ENCODE measurements at regions not wholly inside any gene's neighbourhood (a gene's known extent, or its start where the extent isn't known, plus 50 kb on each side); places are given as distances from the start of the nearest gene placed in this dataset.
"Not testable (repeated sequence)": the region's sequence is repeated elsewhere in the genome, so short reads cannot be mapped to it uniquely, and the experiment has no call there.

DNA sequence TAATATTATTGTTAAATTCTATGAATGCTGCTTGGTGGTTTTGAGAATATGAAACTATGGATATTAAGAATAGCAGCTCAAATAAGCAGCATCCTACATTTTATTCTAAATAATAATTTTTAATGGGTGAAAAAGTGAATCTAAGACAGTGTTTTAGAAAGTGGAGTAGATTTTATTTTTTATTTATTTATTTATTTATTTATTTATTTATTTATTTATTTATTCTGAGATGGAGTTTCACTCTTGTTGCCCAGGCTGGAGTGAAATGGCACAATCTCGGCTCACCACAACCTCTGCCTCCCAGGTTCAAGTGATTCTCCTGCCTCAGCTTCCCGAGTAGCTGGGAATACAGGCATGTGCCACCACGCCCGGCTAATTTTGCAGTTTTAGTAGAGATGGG, 1199.4 kb downstream of the EPHA7 start:
- not testable (repeated sequence) for DNase-seq

DNA sequence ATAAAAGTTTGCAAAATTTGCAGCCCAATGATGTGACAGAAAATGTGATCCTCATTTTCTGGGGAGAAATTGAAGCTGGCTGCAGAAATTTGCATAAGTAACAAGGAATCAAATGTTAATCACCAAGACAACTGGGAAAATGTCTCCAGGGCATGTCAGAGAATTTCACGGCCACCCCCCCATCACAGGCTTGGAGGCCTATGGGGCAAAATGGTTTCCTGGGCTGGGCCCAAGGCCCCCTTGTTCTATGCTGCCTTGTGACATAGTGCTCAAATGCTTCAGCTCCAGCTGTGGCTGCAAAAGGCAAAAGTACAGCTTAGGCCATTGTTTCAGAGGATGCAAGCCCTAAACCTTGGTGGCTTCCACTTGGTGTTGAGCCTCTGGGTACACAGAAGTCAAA, 1202.6 kb downstream of the EPHA7 start:
- no peak for DNase-seq

DNA sequence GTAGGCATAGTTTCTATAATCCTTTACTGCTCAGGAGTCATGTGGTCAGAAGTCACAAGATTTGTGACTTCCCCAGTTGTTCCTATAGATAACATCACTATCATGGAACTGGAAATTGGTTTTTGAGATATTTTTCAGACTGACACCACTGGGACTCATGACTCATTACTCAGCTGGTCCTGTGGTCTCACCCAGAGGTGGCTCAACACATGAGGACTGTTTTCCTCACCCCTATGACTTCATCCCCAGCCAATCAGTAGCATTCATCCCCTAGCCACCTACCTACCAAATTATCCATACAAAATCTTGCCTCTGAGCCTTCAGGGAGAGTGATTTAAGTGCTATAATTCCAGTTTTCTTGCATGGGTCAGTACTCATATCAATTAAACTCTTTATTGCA, 1217.7 kb downstream of the EPHA7 start:
- DNase-seq = no peak

DNA sequence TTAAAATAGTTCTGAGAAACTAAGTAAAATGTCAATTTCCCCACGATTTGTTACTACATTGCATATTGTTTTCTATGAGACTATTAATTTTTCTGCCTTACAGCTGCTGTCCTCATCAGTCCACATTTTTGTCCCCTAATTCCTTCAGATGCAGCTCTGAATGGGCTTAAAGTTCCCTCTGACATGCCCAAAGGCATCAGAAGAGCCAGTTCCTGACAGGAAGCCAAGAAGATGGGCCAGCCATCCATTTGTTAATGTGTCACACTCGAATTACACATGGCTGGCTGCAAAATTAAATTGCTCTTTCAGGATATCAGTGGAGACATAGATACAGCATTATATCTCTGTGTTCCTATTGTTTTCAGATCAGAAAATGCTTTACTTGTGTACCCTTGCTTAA, 1223.0 kb downstream of the EPHA7 start:
- no peak for DNase-seq

DNA sequence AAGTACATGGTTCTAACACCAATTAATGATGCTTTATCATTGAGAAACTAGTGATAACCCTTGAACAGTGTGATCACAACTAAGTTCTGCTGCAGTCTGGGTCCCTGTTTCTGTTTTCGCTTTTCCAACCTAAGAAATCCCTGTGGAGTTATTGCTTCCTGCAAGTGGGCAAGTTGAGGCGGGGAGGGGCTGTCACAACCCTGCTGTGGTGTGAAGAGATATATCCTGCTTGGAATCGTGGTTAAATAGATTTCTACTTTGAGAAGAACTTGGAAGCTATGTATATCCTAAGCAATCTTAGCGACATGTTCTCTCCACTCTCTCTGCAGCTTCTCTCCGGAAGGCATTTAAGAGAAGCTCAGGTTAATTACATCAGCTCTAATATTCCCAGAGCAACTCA, 1223.6 kb downstream of the EPHA7 start:
- DNase-seq = no peak

DNA sequence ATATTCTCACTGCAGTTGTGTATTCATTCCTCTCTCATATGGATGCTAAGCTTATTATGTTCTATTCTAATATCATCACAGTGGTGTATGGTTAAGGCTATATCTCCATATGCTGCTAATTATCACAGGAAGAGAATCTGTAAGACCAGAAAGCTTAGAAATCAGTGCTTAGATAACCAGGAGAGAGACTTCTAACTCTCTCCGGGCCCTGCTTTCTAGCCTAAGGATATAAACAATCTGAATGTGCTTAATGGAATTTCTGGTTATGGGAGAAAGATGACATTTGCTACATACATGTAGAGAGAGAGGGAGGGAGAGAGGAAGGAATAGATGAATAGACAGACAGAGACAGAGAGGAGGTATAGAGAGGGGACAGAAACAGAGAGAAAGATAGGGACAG, 1231.3 kb downstream of the EPHA7 start:
- DNase-seq = no peak

DNA sequence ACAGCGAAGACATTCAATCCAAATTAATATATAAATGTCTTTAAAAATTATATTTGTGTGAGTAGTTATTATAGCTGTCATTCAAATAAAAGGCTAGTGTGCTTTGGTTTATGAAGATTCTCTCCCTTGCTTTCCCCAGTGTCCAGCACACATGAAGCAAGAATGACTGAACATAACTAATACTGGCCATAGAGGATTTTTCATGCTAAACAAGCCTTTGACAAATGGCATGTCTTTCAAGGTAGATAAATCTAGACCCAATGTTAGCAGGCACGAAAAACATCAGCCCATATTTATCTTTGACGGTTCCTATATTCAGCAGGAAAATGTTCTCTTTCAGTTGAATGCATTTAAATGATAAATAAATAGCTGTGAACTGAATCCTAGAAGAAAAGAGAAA, 1234.4 kb downstream of the EPHA7 start:
- no peak for DNase-seq

DNA sequence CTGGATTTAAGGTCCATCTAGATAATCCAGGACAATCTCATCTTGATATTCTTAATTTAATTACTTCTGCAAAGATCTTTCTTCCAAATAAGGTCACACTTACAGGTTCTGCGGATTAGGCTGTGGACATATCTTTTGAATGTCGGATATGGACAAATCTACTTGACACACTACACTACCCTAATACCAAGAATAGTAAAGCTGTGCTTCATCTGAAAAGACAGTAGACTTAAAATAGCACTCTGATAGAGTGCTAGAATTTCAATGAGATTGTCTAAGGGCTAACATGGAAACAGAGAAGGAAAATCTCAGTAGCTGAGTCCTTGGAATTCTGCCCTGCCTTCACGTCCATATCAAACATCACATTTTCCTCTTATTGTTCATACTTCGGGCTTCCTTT, 1238.0 kb downstream of the EPHA7 start:
- no peak for DNase-seq

DNA sequence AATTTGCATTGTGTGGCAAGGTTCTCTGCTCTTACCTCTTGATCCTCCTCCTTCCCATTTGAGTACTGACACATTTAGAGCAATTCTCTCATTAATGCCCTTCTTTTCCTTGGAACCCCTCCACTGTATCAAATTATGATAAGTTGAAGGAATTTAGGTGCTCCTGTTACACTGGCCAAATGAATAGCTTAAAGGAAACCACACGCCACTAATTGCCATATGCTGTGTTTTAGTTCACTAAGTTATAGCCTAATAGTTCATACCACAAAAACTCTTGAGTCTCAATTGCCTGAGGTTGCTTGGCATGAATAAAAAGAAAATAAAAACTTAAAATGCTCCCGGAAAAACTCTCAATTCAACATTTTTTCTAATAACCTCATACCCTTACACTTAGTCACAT, 1239.3 kb downstream of the EPHA7 start:
- DNase-seq = no peak

DNA sequence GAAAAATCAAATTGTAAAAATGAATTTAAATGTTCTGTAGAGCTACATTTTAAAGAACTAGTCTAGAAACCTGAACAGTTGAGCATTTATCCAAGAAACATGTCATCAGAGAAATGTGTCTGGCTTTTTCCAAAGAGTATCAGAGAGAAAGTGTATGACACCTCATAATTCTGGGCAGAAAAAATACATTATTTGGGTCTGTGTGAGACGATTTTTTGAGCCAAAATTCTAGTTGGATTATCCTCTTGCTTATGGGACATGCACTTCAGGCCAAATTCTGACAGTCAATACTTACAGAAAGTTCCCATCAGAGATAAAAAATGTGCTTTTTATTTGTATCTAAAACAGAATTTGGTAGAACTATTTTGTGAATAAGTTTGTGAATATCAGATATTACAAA, 1242.7 kb downstream of the EPHA7 start:
- DNase-seq = no peak

DNA sequence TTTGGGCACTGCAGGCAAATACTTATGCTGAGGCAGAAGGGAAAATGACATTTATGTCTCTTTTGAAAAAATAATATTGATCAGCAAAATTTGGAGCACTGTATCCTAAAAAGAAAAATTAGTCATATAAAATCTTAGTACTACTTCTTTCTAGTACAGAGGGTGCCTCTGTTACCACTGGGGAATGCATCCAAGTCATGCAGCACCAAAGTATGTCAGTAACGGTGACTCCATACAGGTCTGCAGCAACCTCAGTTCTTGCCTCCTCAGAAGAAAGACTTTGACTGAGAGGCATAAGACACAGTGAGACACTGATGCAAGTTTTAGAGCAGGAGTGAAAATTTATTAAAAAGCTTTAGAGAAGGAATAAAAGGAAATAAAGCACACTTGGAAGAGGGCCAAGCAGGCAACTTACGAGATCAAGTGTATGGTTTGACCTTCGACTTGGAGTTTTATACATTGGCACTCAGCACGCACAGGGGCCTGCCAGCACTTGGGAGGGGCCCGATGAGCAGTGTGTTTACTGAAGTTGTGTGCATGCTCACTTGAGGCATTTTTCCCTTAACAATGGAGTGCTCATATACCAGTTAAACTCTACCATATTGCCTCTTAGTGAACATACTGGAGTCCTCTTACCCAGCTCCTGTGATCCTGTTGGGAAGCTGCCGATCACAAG, 1244.8 kb downstream of the EPHA7 start:
- DNase-seq = no peak

DNA sequence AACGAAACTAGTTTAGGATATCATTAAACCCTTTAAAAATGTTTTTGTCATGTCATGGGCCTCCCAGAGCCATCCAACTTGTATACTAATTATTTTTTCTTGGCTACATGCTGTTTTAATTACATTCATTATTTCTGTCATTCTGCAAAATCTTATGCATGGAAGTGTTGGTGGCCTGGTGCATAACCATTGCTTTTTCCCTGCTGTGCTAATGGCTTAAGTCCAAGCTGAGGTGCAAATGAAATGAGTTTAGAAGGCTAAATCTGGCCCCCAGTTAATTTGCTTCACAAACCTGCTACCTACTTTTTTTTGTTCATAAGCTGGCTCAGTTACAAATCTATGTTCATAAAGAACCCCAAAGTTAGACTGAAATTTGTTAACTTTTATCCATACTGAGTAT, 1249.9 kb downstream of the EPHA7 start:
- no peak for DNase-seq

DNA sequence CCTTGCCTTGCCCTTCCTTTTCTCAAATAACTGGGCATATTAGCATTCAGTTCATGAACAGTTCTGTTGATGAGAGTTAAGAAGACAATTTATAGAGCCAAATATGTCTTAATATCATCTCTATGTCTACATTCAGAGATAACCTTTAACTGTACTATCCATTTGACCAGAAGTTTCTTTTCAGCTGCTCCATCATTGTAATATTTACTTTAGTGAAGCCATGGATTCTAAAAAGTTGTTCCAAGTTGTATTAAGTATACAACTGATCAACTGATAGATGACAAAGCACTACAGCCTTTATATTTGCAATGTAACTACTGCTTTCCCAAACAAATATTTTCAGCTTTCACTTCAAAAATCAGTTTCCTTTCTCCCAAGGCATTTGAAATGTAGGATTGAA, 1252.7 kb downstream of the EPHA7 start:
- no peak for DNase-seq

DNA sequence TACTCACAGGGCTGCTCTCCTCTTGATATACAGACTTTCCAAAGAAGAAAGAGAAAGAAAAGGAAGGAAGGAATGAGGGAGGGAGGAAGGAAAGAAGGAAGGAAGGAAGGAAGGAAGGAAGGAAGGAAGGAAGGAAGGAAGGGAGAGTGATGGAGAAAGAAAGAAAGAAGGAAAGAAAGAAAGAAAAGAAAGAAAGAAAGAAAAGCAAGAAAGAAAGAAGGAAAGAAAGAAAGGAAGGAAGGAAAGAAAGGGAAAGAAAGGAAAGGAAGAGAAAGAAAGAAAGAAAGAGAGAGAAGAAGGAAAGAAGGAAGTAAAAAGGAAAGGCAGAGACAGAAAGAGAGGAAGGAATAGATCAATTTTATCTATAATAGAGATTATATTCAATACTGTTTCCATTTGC, 1257.4 kb downstream of the EPHA7 start:
- DNase-seq = no peak

DNA sequence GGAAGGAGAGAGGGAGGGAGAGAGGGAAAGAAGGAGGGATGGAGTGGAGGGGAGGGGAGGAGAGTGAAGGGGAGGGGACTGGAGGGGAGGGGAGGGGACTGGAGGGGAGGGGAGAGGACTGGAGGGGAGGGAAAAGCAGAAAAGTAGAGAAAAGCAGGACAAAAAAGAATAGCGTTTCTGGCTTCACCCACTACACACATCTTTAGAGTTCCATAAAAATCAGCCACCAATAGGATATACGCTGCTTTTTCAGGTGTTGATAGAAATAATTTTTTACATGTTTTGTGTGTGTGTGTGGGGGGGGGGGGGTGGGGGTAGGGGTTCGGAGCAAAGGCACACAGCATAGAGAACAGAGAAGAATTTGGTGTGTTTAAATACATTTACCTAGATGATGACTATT, 1259.1 kb downstream of the EPHA7 start:
- DNase-seq = no peak

DNA sequence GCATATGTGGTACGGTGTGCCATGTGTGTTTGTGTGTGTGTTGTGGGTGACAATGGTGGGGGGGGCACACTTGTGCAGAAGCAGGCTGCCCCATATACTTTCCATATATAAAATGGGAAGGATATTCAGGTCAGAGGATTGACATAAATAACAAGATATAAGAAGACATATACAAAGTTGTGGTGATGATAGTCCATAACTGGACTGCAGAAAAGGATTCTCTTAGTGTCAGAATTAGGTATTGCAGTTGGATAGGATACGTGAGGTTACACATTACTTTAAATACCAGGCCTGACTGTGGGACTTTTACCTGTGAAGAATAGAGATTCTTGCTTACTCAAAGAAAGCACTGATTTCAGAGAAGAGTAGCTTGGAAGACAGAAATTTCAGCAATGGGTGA, 1260.3 kb downstream of the EPHA7 start:
- no peak for DNase-seq

DNA sequence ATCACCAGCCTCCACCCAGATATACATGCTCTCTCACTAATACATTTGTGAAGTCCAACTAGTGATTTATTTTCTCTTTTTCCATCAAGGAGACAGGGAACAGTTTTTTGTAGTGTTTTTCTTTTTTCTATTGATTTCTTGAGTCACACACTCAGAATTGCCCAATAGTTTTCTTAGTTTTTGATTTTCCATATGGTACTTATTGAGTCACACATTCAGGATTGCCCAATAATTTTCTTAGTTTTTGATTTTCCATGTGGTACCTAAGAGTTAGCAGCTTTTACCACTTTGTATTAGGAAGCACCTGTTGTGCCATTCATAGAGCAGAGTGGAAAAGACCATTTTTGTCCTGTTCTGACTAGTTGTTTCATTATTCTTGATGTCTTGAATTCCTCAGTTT, 1268.8 kb downstream of the EPHA7 start:
- DNase-seq = no peak

DNA sequence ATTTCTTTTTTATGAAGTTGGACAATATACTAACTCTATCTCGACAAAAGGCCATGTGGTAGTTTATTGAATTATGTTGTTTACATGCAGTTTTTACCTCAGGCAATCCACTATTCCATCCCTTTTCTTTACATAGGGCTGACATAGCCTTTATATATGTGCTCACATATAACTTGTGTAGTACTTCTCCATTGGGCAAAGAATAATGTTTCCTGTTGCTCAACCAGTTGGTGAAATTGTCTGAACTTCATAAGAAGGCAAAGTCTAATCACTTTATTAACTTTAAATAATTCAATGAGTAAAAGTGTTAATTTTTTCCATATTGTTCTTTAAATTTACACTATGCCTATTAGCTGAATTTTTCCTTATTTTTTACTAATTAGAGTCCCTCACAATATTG, 1272.1 kb downstream of the EPHA7 start:
- no peak for DNase-seq

DNA sequence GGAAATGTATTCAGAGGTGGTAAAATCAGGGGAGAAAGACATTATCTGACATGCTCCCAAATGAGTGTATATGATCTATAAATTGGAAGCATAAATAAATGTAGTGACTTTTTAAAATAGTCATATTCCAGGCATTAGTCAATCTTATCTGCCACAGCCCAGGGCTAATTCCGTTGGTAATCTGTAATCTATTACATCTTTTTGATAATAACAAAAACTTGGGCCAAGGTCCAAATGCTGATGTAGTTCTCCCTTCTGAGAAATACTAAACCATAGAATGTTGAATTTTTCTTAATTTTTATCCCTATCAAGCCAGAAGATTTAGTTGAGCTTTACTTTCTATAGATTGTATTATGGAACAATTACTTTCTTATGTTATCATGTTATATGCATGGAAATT, 1279.8 kb downstream of the EPHA7 start:
- no peak for DNase-seq

DNA sequence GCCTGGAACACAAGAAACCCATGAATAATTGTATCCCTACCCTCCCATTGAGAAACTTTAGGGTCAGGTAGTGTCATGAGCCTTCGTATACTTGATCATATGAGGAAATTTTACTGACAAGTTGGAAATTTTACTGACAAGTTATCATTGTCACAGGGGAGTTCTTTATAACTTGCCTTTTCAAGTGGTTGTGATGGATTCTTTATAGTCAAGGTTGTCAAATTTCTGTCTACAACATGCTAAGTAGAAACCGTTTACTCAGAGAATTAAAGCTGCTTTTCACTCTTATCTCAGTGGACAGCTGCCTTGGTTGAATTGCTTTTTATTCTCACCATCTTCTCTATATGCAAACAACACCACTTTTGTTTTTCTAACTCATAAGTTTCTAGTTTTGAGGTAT, 1286.4 kb downstream of the EPHA7 start:
- DNase-seq = no peak

DNA sequence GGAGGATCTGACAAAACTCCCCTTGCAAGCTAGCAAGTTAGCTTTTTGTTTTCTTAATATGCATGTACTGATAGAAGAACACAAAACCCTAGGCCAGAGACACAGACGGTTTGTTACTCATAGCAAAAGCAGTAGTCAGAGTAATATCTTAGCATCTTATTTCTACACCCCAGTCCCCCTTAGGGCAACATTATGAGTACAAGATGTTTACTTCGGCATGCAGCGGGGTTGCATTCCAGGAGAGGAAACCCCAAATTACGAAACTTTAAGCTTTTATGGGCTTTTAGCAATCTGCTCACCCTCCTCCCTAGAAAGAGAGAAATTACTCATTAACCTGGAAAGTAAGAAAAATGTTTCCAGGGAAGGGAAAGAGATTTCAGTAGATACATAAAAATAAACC, 1286.9 kb downstream of the EPHA7 start:
- DNase-seq = no peak

DNA sequence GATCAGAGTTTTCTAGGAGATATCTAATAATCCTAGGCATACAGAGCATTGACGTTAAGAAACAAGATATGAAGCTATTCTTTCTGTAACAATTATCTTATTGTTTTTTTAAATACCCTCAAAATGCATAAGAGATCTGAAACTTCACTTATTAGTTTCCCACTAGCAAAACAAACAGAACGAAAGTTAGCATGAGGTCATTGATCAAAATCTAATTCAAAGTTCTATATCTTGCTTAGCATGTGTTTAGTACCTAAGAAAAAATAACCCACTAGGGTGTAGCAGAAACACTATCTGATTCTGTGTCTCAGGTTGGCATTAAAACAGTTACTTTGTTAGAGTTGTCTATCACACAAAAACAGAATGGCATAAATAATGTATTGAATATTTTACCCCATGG, 1288.4 kb downstream of the EPHA7 start:
- no peak for DNase-seq

DNA sequence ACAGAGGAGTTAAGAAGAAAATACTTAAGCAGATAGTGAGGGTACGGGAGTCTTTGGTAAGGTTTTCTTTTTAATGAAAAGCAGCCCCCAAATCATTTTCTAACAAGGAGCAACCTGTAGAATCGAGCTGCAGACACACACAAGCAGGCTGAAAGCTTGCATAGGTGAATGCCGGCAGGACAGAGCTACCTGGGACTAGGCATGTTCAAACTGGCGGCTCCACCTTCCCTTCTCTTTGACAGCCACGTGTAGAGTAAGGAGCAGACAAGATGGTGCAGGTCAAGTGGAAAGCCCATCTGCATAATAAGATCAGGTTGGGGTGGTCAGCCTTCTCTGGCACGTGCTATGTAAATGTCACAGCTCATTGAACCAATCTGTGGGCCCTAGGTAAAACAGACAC, 1292.4 kb downstream of the EPHA7 start:
- DNase-seq = no peak

DNA sequence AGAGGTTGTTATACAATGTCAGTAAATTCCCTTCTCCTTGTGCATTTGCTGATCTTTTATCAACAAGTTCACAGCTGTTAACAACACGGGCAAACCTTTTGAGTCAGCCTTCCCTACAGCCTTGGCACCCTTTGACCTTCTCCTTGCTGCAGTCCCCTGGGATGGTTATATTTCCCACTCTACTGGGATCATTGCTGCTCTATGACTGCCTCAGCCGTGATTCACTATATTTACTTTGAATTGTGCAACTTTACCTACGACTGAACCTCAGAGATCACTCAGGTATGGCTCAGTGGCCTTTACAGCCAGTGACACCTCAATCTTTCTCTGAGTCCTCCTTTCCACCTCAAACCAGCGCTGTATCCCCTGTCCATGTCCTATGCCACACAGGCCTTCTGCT, 1293.3 kb downstream of the EPHA7 start:
- DNase-seq = no peak

DNA sequence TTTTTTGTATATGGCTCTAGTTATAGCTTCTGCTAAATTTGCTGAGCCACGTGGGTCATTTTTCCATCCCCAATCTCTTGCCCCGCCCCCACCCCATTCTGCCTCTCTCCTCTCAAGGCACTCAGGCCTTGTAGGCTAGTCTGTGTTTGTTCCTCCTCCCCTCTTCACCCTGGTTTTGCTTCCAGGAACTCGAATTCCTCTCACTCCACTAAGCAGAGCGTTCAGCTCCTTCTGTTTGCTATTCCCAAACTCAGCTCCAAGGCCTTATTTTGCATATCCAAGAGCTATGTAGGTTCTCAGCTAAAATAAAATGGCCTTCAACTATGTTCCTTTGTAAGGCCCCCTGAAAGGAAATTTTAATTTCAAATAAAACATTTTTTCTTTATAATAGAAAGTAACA, 1293.7 kb downstream of the EPHA7 start:
- DNase-seq = no peak

DNA sequence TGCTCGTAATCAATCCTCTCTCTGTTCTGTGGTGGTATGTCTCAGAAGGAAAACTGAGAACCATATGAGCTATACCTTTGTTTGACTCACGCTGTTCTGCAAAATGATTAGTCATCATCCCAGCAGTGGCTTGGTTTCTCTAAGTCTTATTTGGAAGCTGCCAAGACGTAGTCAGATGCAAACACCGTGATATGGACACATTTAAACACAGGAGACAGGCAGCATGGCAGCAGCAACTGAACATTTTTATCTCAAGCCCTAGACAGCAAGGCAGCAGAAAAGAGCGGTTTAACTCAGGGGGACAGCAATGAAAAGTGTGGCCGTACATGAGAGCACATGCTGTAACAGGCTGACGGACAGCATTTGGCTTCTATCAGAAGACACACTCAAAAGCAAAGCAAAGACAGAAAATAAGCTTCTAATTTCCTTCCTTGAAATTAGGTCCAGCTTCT, 1295.1 kb downstream of the EPHA7 start:
- DNase-seq = no peak

Measured in activated CD4-positive, alpha-beta T cell treated with anti-CD3 and anti-CD28 coated beads, Interleukin-2, amount 50 U/mL, for 16 hours (primary cell).